ENCODE measurements at regions not wholly inside any gene's neighbourhood (a gene's known extent, or its start where the extent isn't known, plus 50 kb on each side); places are given as distances from the start of the nearest gene placed in this dataset.

DNA sequence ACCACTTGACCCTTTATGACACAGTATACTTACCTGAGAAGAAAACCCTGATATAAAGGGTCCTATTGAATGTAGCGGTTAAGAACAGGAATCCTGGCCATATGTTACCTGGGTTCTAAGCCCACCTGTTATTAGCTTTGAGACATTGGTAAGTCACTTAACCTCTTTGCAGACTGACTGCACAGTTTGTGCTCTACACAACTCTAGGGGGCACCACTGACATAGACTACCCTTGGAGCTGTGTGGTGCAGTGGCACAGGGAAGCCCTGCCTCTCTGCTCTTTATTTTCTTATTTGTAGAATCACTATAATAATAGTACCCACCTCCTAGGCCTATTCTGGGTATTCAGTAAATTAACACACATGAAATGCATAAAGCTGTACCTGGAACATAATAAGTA, 165.6 kb downstream of the C1orf94 start:
- no peaks in the 10 kb centered on the region for H3K27me3 ChIP-seq (ENCODE audit: insufficient read depth, poor library complexity, severe bottlenecking)
- ATAC-seq (ENCODE audit: low read depth), result no peak
- H3K4me3 ChIP-seq (ENCODE audit: severe bottlenecking), result no peak overlapping the region
- DNase-seq (ENCODE audit: low spot score), result no peak
- no peaks in the 10 kb centered on the region for H3K9me3 ChIP-seq (ENCODE audit: severe bottlenecking)
- TF ChIP-seq, protein P1, sequence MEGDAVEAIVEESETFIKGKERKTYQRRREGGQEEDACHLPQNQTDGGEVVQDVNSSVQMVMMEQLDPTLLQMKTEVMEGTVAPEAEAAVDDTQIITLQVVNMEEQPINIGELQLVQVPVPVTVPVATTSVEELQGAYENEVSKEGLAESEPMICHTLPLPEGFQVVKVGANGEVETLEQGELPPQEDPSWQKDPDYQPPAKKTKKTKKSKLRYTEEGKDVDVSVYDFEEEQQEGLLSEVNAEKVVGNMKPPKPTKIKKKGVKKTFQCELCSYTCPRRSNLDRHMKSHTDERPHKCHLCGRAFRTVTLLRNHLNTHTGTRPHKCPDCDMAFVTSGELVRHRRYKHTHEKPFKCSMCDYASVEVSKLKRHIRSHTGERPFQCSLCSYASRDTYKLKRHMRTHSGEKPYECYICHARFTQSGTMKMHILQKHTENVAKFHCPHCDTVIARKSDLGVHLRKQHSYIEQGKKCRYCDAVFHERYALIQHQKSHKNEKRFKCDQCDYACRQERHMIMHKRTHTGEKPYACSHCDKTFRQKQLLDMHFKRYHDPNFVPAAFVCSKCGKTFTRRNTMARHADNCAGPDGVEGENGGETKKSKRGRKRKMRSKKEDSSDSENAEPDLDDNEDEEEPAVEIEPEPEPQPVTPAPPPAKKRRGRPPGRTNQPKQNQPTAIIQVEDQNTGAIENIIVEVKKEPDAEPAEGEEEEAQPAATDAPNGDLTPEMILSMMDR (IDR thresholded peaks at IDR 0.05; ENCODE audit: poor library complexity, severe bottlenecking), result no peak
- no peaks in the 10 kb centered on the region for H3K36me3 ChIP-seq (ENCODE audit: low read depth)
- no peak overlapping the region for H3K27ac ChIP-seq (ENCODE audit: poor library complexity, severe bottlenecking)
- H3K4me1 ChIP-seq (ENCODE audit: insufficient read depth, poor library complexity, severe bottlenecking), result no peaks in the 10 kb centered on the region

DNA sequence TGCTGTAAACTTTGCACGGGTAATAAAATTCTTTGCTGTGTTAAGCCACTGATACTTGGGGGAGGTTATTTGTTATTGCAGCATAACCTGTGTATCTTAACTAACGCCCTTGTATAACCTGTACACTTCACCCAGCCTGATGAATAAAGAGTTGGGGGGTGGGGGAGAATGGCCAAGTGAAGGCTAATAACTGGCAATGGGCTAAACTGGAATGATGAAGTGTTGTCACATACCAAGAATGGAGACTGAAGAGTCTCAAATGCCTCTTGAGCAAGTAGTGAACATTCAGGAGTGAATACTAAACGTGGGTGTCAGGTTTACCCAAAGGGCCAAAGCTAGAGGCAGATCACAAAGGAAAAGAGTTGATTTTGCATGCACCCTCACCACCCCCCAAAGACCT, 169.4 kb downstream of the C1orf94 start:
- Histone ChIP-seq H3K4me1 (ENCODE audit: insufficient read depth, poor library complexity, severe bottlenecking) (no peaks in the 10 kb centered on the region), H3K4me3 (ENCODE audit: severe bottlenecking) (no peak overlapping the region), H3K27me3 (ENCODE audit: insufficient read depth, poor library complexity, severe bottlenecking) (no peaks in the 10 kb centered on the region), H3K9me3 (ENCODE audit: severe bottlenecking) (no peaks in the 10 kb centered on the region), H3K27ac (ENCODE audit: poor library complexity, severe bottlenecking) (no peak overlapping the region), H3K36me3 (ENCODE audit: low read depth) (no peaks in the 10 kb centered on the region)
- ATAC-seq (ENCODE audit: low read depth), result no peak
- DNase-seq (ENCODE audit: low spot score), result no peak
- TF ChIP-seq, protein P1 (IDR thresholded peaks at IDR 0.05; ENCODE audit: poor library complexity, severe bottlenecking), result no peak

DNA sequence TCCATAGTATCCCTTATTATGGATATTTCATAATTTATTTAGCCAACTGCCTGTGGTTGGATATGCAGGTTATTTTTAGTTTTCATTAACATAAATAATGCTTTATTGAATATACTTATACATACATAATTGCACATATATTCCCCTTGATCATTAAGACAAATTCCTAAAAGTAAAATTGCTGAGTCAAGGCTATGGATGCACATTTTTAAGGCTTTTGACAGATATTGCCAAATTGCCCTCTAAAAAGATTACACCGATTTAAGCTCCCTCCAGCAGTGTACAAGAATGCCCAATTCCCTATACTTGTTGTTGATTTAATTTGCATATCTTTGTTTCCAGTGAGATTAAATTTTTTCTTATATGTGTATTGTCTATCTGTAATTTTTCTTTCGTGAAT, 176.7 kb downstream of the C1orf94 start:
- Histone ChIP-seq H3K27me3 (ENCODE audit: insufficient read depth, poor library complexity, severe bottlenecking) (no peaks in the 10 kb centered on the region), H3K4me3 (ENCODE audit: severe bottlenecking) (no peak overlapping the region), H3K27ac (ENCODE audit: poor library complexity, severe bottlenecking) (no peak overlapping the region), H3K4me1 (ENCODE audit: insufficient read depth, poor library complexity, severe bottlenecking) (no peaks in the 10 kb centered on the region), H3K36me3 (ENCODE audit: low read depth) (no peaks in the 10 kb centered on the region), H3K9me3 (ENCODE audit: severe bottlenecking) (no peaks in the 10 kb centered on the region)
- no peak for DNase-seq (ENCODE audit: low spot score)
- no peak for ATAC-seq (ENCODE audit: low read depth)
- TF ChIP-seq, protein P1 (IDR thresholded peaks at IDR 0.05; ENCODE audit: poor library complexity, severe bottlenecking), result no peak

DNA sequence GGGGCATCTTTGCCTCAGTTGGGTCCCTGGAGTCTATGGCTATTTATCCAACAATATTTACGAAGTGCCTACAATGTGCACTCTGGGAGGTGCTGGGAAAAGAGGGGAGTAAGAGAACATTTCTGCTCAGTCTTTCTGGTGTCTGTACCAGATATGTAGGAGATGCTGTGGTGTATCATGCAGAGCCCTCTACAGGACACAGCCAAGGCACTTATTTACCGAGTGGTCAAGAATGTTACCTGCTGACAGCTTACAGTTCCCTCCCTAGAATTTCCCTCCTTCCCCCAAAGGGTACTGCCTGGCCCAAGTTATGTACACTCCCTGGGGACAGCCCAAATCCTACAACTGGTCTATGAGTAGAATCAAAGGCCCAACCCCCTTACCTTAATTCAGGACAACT, 177.7 kb downstream of the C1orf94 start:
- DNase-seq (ENCODE audit: low spot score) (no peak), ATAC-seq (ENCODE audit: low read depth) (no peak)
- TF ChIP-seq, protein P1 (IDR thresholded peaks at IDR 0.05; ENCODE audit: poor library complexity, severe bottlenecking), result no peak
- H3K27ac ChIP-seq (ENCODE audit: poor library complexity, severe bottlenecking), result no peak overlapping the region
- no peaks in the 10 kb centered on the region for H3K36me3 ChIP-seq (ENCODE audit: low read depth)
- H3K27me3 ChIP-seq (ENCODE audit: insufficient read depth, poor library complexity, severe bottlenecking), result no peaks in the 10 kb centered on the region
- H3K4me1 ChIP-seq (ENCODE audit: insufficient read depth, poor library complexity, severe bottlenecking), result no peaks in the 10 kb centered on the region
- no peaks in the 10 kb centered on the region for H3K9me3 ChIP-seq (ENCODE audit: severe bottlenecking)
- H3K4me3 ChIP-seq (ENCODE audit: severe bottlenecking), result no peak overlapping the region

DNA sequence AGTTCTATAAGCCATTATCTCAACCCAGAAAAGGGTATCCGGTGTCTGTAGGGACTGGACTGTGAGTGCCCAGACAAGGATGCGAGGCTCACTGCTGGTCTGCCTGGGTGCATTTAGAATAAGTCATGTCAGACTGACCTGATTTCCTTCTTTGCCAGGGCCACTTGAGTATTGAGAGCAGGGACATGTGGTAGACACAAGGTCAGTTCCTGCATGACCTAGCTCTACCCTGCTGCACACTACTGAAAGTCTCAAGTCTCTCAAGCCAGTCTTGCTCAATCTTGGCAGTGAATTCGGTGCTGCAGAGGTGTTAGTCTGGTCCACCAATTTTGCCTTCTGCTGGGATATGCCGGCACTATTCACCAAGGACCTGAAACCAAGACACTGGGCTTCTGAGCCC, 180.1 kb downstream of the C1orf94 start:
- Histone ChIP-seq H3K27ac (ENCODE audit: poor library complexity, severe bottlenecking) (no peak overlapping the region), H3K4me3 (ENCODE audit: severe bottlenecking) (no peak overlapping the region), H3K9me3 (ENCODE audit: severe bottlenecking) (no peaks in the 10 kb centered on the region), H3K4me1 (ENCODE audit: insufficient read depth, poor library complexity, severe bottlenecking) (no peaks in the 10 kb centered on the region), H3K36me3 (ENCODE audit: low read depth) (no peaks in the 10 kb centered on the region), H3K27me3 (ENCODE audit: insufficient read depth, poor library complexity, severe bottlenecking) (no peaks in the 10 kb centered on the region)
- TF ChIP-seq, protein P1 (IDR thresholded peaks at IDR 0.05; ENCODE audit: poor library complexity, severe bottlenecking), result no peak
- ATAC-seq (ENCODE audit: low read depth) (no peak), DNase-seq (ENCODE audit: low spot score) (no peak)
